ENCODE measurements at regions not wholly inside any gene's neighbourhood (a gene's known extent, or its start where the extent isn't known, plus 50 kb on each side); places are given as distances from the start of the nearest gene placed in this dataset.

DNA sequence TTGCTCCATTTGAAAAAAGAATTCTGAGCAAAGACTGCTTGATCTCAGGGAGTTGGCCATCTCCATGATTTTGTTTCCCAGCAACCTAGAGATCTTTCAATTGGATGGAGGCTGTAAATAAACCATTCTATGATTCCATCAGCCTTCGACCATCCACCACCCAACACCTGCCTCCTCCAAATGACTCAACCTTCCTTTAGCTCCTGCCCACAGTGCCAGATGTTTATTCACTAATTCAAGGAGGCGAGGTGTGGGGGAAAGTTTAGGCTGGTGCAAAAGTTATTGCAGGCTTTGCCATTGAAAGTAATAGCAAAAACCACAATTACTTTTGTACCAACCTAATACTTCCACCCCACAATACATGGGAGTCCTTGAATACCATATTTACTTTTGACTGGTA, 327.5 kb downstream of the CAAP1 start:
- TF ChIP-seq NR2C2 (CRISPR knock-in tag; IDR thresholded peaks at IDR 0.05) (no peak), NFYB (CRISPR knock-in tag; conservative IDR thresholded peaks at IDR 0.05; ENCODE audit: low read depth) (no peak), ZNF232 (CRISPR knock-in tag; IDR thresholded peaks at IDR 0.05) (no peak), MXD4 (CRISPR knock-in tag; IDR thresholded peaks at IDR 0.05; ENCODE audit: borderline replicate concordance) (no peak), SMAD3 (CRISPR knock-in tag; IDR thresholded peaks at IDR 0.05; ENCODE audit: borderline replicate concordance) (no peak), GRHL2 (CRISPR knock-in tag; IDR thresholded peaks at IDR 0.05; ENCODE audit: insufficient replicate concordance, severe bottlenecking) (no peak), FOXJ3 (CRISPR knock-in tag; IDR thresholded peaks at IDR 0.05; ENCODE audit: borderline replicate concordance) (no peak), CREB1 (CRISPR knock-in tag; IDR thresholded peaks at IDR 0.05) (no peak), ZNF671 (CRISPR knock-in tag; IDR thresholded peaks at IDR 0.05) (no peak), TP53 (CRISPR knock-in tag; IDR thresholded peaks at IDR 0.05) (no peak), FOXP1 (CRISPR knock-in tag; IDR thresholded peaks at IDR 0.05; ENCODE audit: borderline replicate concordance) (no peak), SMAD4 (CRISPR knock-in tag; IDR thresholded peaks at IDR 0.05) (no peak), ELF4 (CRISPR knock-in tag; IDR thresholded peaks at IDR 0.05; ENCODE audit: low read depth) (no peak), ZNF219 (CRISPR knock-in tag; IDR thresholded peaks at IDR 0.05; ENCODE audit: borderline replicate concordance) (no peak), NR1H2 (CRISPR knock-in tag; IDR thresholded peaks at IDR 0.05) (no peak)
- TF ChIP-seq, protein P1, sequence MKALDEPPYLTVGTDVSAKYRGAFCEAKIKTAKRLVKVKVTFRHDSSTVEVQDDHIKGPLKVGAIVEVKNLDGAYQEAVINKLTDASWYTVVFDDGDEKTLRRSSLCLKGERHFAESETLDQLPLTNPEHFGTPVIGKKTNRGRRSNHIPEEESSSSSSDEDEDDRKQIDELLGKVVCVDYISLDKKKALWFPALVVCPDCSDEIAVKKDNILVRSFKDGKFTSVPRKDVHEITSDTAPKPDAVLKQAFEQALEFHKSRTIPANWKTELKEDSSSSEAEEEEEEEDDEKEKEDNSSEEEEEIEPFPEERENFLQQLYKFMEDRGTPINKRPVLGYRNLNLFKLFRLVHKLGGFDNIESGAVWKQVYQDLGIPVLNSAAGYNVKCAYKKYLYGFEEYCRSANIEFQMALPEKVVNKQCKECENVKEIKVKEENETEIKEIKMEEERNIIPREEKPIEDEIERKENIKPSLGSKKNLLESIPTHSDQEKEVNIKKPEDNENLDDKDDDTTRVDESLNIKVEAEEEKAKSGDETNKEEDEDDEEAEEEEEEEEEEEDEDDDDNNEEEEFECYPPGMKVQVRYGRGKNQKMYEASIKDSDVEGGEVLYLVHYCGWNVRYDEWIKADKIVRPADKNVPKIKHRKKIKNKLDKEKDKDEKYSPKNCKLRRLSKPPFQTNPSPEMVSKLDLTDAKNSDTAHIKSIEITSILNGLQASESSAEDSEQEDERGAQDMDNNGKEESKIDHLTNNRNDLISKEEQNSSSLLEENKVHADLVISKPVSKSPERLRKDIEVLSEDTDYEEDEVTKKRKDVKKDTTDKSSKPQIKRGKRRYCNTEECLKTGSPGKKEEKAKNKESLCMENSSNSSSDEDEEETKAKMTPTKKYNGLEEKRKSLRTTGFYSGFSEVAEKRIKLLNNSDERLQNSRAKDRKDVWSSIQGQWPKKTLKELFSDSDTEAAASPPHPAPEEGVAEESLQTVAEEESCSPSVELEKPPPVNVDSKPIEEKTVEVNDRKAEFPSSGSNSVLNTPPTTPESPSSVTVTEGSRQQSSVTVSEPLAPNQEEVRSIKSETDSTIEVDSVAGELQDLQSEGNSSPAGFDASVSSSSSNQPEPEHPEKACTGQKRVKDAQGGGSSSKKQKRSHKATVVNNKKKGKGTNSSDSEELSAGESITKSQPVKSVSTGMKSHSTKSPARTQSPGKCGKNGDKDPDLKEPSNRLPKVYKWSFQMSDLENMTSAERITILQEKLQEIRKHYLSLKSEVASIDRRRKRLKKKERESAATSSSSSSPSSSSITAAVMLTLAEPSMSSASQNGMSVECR (CRISPR knock-in tag; IDR thresholded peaks at IDR 0.05; ENCODE audit: borderline replicate concordance), result no peak
- TF ChIP-seq, protein P2, sequence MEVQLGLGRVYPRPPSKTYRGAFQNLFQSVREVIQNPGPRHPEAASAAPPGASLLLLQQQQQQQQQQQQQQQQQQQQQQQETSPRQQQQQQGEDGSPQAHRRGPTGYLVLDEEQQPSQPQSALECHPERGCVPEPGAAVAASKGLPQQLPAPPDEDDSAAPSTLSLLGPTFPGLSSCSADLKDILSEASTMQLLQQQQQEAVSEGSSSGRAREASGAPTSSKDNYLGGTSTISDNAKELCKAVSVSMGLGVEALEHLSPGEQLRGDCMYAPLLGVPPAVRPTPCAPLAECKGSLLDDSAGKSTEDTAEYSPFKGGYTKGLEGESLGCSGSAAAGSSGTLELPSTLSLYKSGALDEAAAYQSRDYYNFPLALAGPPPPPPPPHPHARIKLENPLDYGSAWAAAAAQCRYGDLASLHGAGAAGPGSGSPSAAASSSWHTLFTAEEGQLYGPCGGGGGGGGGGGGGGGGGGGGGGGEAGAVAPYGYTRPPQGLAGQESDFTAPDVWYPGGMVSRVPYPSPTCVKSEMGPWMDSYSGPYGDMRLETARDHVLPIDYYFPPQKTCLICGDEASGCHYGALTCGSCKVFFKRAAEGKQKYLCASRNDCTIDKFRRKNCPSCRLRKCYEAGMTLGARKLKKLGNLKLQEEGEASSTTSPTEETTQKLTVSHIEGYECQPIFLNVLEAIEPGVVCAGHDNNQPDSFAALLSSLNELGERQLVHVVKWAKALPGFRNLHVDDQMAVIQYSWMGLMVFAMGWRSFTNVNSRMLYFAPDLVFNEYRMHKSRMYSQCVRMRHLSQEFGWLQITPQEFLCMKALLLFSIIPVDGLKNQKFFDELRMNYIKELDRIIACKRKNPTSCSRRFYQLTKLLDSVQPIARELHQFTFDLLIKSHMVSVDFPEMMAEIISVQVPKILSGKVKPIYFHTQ (CRISPR knock-in tag; IDR thresholded peaks at IDR 0.05), result no peak
- TF ChIP-seq, protein P3, sequence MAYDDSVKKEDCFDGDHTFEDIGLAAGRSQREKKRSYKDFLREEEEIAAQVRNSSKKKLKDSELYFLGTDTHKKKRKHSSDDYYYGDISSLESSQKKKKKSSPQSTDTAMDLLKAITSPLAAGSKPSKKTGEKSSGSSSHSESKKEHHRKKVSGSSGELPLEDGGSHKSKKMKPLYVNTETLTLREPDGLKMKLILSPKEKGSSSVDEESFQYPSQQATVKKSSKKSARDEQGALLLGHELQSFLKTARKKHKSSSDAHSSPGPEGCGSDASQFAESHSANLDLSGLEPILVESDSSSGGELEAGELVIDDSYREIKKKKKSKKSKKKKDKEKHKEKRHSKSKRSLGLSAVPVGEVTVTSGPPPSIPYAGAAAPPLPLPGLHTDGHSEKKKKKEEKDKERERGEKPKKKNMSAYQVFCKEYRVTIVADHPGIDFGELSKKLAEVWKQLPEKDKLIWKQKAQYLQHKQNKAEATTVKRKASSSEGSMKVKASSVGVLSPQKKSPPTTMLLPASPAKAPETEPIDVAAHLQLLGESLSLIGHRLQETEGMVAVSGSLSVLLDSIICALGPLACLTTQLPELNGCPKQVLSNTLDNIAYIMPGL (CRISPR knock-in tag; IDR thresholded peaks at IDR 0.05), result no peak
- TF ChIP-seq, protein P4, sequence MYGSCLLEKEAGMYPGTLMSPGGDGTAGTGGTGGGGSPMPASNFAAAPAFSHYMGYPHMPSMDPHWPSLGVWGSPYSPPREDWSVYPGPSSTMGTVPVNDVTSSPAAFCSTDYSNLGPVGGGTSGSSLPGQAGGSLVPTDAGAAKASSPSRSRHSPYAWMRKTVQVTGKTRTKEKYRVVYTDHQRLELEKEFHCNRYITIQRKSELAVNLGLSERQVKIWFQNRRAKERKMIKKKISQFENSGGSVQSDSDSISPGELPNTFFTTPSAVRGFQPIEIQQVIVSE (CRISPR knock-in tag; IDR thresholded peaks at IDR 0.05; ENCODE audit: borderline replicate concordance), result no peak
- Mint-ChIP-seq H3K4me3 (no peak overlapping the region), H3K9me3 (peaks cover 11% of the 10 kb centered on the region), H3K4me1 (no peaks in the 10 kb centered on the region), H3K36me3 (no peaks in the 10 kb centered on the region), H3K27me3 (ENCODE audit: low read depth) (no peaks in the 10 kb centered on the region), H3K27ac (no peak overlapping the region)
- DNase-seq (ENCODE audit: low spot score) (no peak), ATAC-seq (no peak)
- ChIA-PET POLR2A (no interaction called here), CTCF (interaction anchor here (0.9 kb wide), 1 partner anchor 63 kb away, joined by 3 read pairs; no protein-coding TSS in a partner anchor)
